Lung (tissue), 11 donors: ENCODE measurements at regions not wholly inside any gene's neighbourhood (a gene's known extent, or its start where the extent isn't known, plus 50 kb on each side); places are given as distances from the start of the nearest gene placed in this dataset.

Experiments used
- ATAC-seq: fragments of 200-7000 bp; cut with Tn5 transposase; one replicate; pipeline ENCODE4 v1.9.1; 2020; ENCODE audit warnings: moderate number of reproducible peaks; ENCODE audit not compliant: insufficient read depth, low FRiP score
- DNase-seq, 3 donors: peaks; one replicate each; pipeline ENCODE4 v3.0.0-alpha.2; 2013 to 2017
- H3K27ac ChIP-seq, 2 donors: one replicate each; pipeline ENCODE4 v1.5.1; 2013; ENCODE audit warnings: mild to moderate bottlenecking in 2 of 2, moderate library complexity in 2 of 2, control low read depth in 1 of 2, inconsistent platforms in 1 of 2, low read depth in 1 of 2, low read length in 1 of 2
- H3K27me3 ChIP-seq, 3 donors: one replicate each; pipeline ENCODE4 v1.5.1; 2013; ENCODE audit warnings: low read length in 2 of 3; ENCODE audit not compliant: control insufficient read depth in 3 of 3, insufficient read depth in 3 of 3
- H3K36me3 ChIP-seq, 4 donors: one replicate each; pipeline ENCODE4 v1.5.1; 2013; ENCODE audit warnings: low read length in 4 of 4, mild to moderate bottlenecking in 1 of 4, moderate library complexity in 1 of 4; ENCODE audit not compliant: control insufficient read depth in 4 of 4, insufficient read depth in 4 of 4
- H3K4me1 ChIP-seq, 5 donors: one replicate each; pipeline ENCODE4 v1.5.1; 2013; ENCODE audit warnings: low read length in 5 of 5, mild to moderate bottlenecking in 2 of 5, moderate library complexity in 1 of 5; ENCODE audit not compliant: control insufficient read depth in 5 of 5, insufficient read depth in 5 of 5
- H3K4me3 ChIP-seq: one replicate; pipeline ENCODE4 v1.5.1; 2013; ENCODE audit warnings: mild to moderate bottlenecking, control low read depth, moderate library complexity
- H3K9ac ChIP-seq, 2 donors: one replicate each; pipeline ENCODE4 v1.5.1; 2013; ENCODE audit warnings: low read length in 2 of 2, control low read depth in 1 of 2; ENCODE audit not compliant: insufficient read depth in 1 of 2
- H3K9me3 ChIP-seq, 4 donors: one replicate each; pipeline ENCODE4 v1.5.1; 2013; ENCODE audit warnings: low read length in 3 of 4, mild to moderate bottlenecking in 1 of 4, moderate library complexity in 1 of 4; ENCODE audit not compliant: control insufficient read depth in 4 of 4, insufficient read depth in 3 of 4
- CTCF ChIP-seq: IDR thresholded peaks from 2 replicates; pipeline ENCODE4 v1.5.1; 2012; ENCODE audit warnings: mild to moderate bottlenecking; ENCODE audit errors: control extremely low read depth, extremely low read depth
- WGBS, 2 donors: extraction: QIAGEN DNeasy Blood & Tissue Kit; methylation state at CpG; one replicate each; pipeline ENCODE4 v1.1.7; 2013; 5-methylcytosine and 5-hydroxymethylcytosine counted together
- donor health status: control.
- donor health status: control.
- donor health status: Bipolar disorder and iron deficiency.
- donor health status: healthy.
- donor health status: DM: yes; HTN: yes; CAD: no.

- Histone ChIP-seq H3K9me3 (no peaks in the 10 kb centered on the region), H3K4me1 (peaks cover 0 to 17% (median 0%) of the 10 kb centered on the region in 5 donors), H3K9ac (no peak overlapping the region), H3K4me3 (no peak overlapping the region), H3K36me3 (no peaks in the 10 kb centered on the region), H3K27me3 (no peaks in the 10 kb centered on the region), H3K27ac (no peak overlapping the region)
- TF ChIP-seq CTCF: no peak
- no peak for ATAC-seq
- DNase-seq: no peak
- 67 to 72% methylated on average over 4 of the region's 4 CpGs for WGBS, 2 donors
These were observed 85.5 kb upstream of the MRPS22 start for GRCh38 chr3:139258276-139258675.

GRCh38 chr3:139259398-139259797 is 84.4 kb upstream of the MRPS22 start:
- Histone ChIP-seq H3K4me3 (no peak overlapping the region), H3K9me3 (no peaks in the 10 kb centered on the region), H3K36me3 (no peaks in the 10 kb centered on the region), H3K9ac (no peak overlapping the region), H3K27me3 (no peaks in the 10 kb centered on the region), H3K27ac (no peak overlapping the region), H3K4me1 (peaks cover 0 to 17% (median 0%) of the 10 kb centered on the region in 5 donors)
- DNase-seq (no peak), ATAC-seq (no peak)
- no peak for TF ChIP-seq CTCF
- WGBS, 2 donors: 52 to 56% methylated on average over 2 of the region's 2 CpGs

- no peak for TF ChIP-seq CTCF
- WGBS, 2 donors: 72 to 79% methylated on average over 3 of the region's 3 CpGs
- no peaks in the 10 kb centered on the region for H3K9me3 ChIP-seq
- no peak overlapping the region for H3K27ac ChIP-seq
- H3K4me3 ChIP-seq: no peak overlapping the region
- ATAC-seq: no peak
- H3K36me3 ChIP-seq: no peaks in the 10 kb centered on the region
- DNase-seq: no peak
- peaks cover 0 to 23% (median 0%) of the 10 kb centered on the region in 5 donors for H3K4me1 ChIP-seq
- H3K9ac ChIP-seq: no peak overlapping the region
- no peaks in the 10 kb centered on the region for H3K27me3 ChIP-seq
These were observed 83.8 kb upstream of the MRPS22 start for GRCh38 chr3:139260041-139260486.
